Mesenchymal stem cell (in vitro differentiated cells and primary cell): ENCODE measurements at regions not wholly inside any gene's neighbourhood (a gene's known extent, or its start where the extent isn't known, plus 50 kb on each side); places are given as distances from the start of the nearest gene placed in this dataset.

Experiments used
- DNase-seq: peaks from one replicate; pipeline ENCODE4 v3.0.0-alpha.2; 2013
- H2AFZ ChIP-seq: one replicate; pipeline ENCODE4 v1.6.1; 2013; ENCODE audit warnings: low read depth, mild to moderate bottlenecking, control low read depth, inconsistent platforms, low read length, moderate library complexity
- H2AK5ac ChIP-seq: 2 replicates; pipeline ENCODE4 v1.6.1; 2013; ENCODE audit warnings: low read length, moderate library complexity, mild to moderate bottlenecking, inconsistent platforms; ENCODE audit not compliant: severe bottlenecking
- H2BK120ac ChIP-seq: one replicate; pipeline ENCODE4 v1.6.1; 2013; ENCODE audit warnings: low read depth, mild to moderate bottlenecking, inconsistent platforms, low read length, moderate library complexity
- H2BK12ac ChIP-seq, 2 experiments: one replicate each; pipeline ENCODE4 v1.6.1; 2013; ENCODE audit warnings: inconsistent platforms in 2 of 2, low read length in 2 of 2, mild to moderate bottlenecking in 2 of 2, moderate library complexity in 2 of 2, control low read depth in 1 of 2
- H2BK15ac ChIP-seq: one replicate; pipeline ENCODE4 v1.6.1; 2013; ENCODE audit warnings: mild to moderate bottlenecking, low read depth, inconsistent platforms; ENCODE audit not compliant: poor library complexity, severe bottlenecking
- H2BK5ac ChIP-seq: 2 replicates; pipeline ENCODE4 v1.6.1; 2013; ENCODE audit warnings: low read depth, mild to moderate bottlenecking, low read length, control low read depth, inconsistent platforms; ENCODE audit not compliant: poor library complexity, severe bottlenecking
- H3K14ac ChIP-seq, 2 experiments: one replicate each; pipeline ENCODE4 v1.6.1; 2013; ENCODE audit warnings: inconsistent platforms in 2 of 2, low read length in 2 of 2, control low read depth in 1 of 2, mild to moderate bottlenecking in 1 of 2, moderate library complexity in 1 of 2
- H3K18ac ChIP-seq, 2 experiments: one replicate each; pipeline ENCODE4 v1.6.1; 2013; ENCODE audit warnings: inconsistent platforms in 2 of 2, low read length in 2 of 2, control low read depth in 1 of 2, low read depth in 1 of 2, mild to moderate bottlenecking in 1 of 2
- H3K23ac ChIP-seq, 2 experiments: one replicate each; pipeline ENCODE4 v1.6.1; 2013; ENCODE audit warnings: inconsistent platforms in 2 of 2, low read length in 2 of 2, mild to moderate bottlenecking in 2 of 2, moderate library complexity in 2 of 2, control low read depth in 1 of 2
- H3K27ac ChIP-seq: 2 replicates; pipeline ENCODE4 v1.5.1; 2013; ENCODE audit warnings: mild to moderate bottlenecking, moderate library complexity, low read length, control low read depth, inconsistent platforms; ENCODE audit not compliant: poor library complexity, severe bottlenecking
- H3K27me3 ChIP-seq, 2 experiments: 2 replicates each; pipeline versions ENCODE4 v1.6.1 to v1.7.0; 2013; ENCODE audit warnings: low read length in 2 of 2, mild to moderate bottlenecking in 2 of 2, moderate library complexity in 2 of 2, control low read depth in 1 of 2, inconsistent platforms in 1 of 2; ENCODE audit not compliant: control insufficient read depth in 1 of 2, insufficient read depth in 1 of 2
- H3K36me3 ChIP-seq, 2 experiments: 2 replicates each; pipeline versions ENCODE4 v1.6.1 to v1.7.0; 2013; ENCODE audit warnings: low read length in 2 of 2, control low read depth in 1 of 2, inconsistent platforms in 1 of 2, low read depth in 1 of 2, mild to moderate bottlenecking in 1 of 2; ENCODE audit not compliant: insufficient read depth in 2 of 2, control insufficient read depth in 1 of 2
- H3K4ac ChIP-seq, 2 experiments: one replicate each; pipeline ENCODE4 v1.6.1; 2013; ENCODE audit warnings: inconsistent platforms in 2 of 2, low read length in 2 of 2, mild to moderate bottlenecking in 2 of 2, moderate library complexity in 2 of 2, control low read depth in 1 of 2, low read depth in 1 of 2
- H3K4me1 ChIP-seq: 2 replicates; pipeline ENCODE4 v1.6.1; 2013; ENCODE audit warnings: low read depth, low read length, control low read depth; ENCODE audit not compliant: control insufficient read depth, insufficient read depth
- H3K4me2 ChIP-seq: 2 replicates; pipeline ENCODE4 v1.6.1; 2013; ENCODE audit warnings: low read length, mild to moderate bottlenecking, inconsistent platforms; ENCODE audit not compliant: poor library complexity, severe bottlenecking
- H3K4me3 ChIP-seq, 2 experiments: 2 replicates each; pipeline versions ENCODE4 v1.5.1 to v1.7.0; 2013; ENCODE audit warnings: low read length in 2 of 2, mild to moderate bottlenecking in 2 of 2, control low read depth in 1 of 2, low read depth in 1 of 2; ENCODE audit not compliant: insufficient read depth in 1 of 2
- H3K79me1 ChIP-seq: replicated peaks from 2 replicates; pipeline ENCODE4 v1.6.1; 2013; ENCODE audit warnings: mild to moderate bottlenecking, control low read depth, low read length, inconsistent platforms; ENCODE audit not compliant: poor library complexity, severe bottlenecking
- H3K9ac ChIP-seq: 2 replicates; pipeline ENCODE4 v1.7.0; 2013; ENCODE audit warnings: mild to moderate bottlenecking, low read length, moderate library complexity
- H3K9me3 ChIP-seq: 2 replicates; pipeline ENCODE4 v1.7.0; 2013; ENCODE audit warnings: mild to moderate bottlenecking, low read length; ENCODE audit not compliant: control insufficient read depth
- H4K8ac ChIP-seq: one replicate; pipeline ENCODE4 v1.6.1; 2013; ENCODE audit warnings: inconsistent platforms, mild to moderate bottlenecking, low read length, moderate library complexity
- H4K91ac ChIP-seq: one replicate; pipeline ENCODE4 v1.6.1; 2013; ENCODE audit warnings: mild to moderate bottlenecking, low read length, inconsistent platforms
- WGBS: methylation state at CpG from one replicate; pipeline ENCODE4 v1.1.7; 2013; ENCODE audit warnings: mixed read lengths; 5-methylcytosine and 5-hydroxymethylcytosine counted together

GRCh38 chr13:47437406-47437805 lies 540.6 kb upstream of the HTR2A start:
- DNase-seq: peak; percentile 50
- Histone ChIP-seq H3K27ac (no peak overlapping the region), H3K9ac (no peak overlapping the region), H2AK5ac (no peak overlapping the region), H2BK120ac (no peak overlapping the region), H2BK12ac (no peak overlapping the region), H3K27me3 (no peaks in the 10 kb centered on the region), H3K4me1 (no peaks in the 10 kb centered on the region), H2BK5ac (no peak overlapping the region), H3K4me3 (no peak overlapping the region), H3K4me2 (no peak overlapping the region), H3K79me1 (no peaks in the 10 kb centered on the region), H3K23ac (no peak overlapping the region), H3K14ac (no peak overlapping the region), H2BK15ac (peak overlapping the region; percentile 48), H3K9me3 (no peaks in the 10 kb centered on the region), H2AFZ (no peak overlapping the region), H3K18ac (no peak overlapping the region), H3K4ac (no peak overlapping the region), H4K91ac (no peak overlapping the region), H4K8ac (no peak overlapping the region), H3K36me3 (no peaks in the 10 kb centered on the region)
- no CpG with 5 or more reads among the region's 2 CpGs for WGBS

GRCh38 chr13:47433461-47434005 lies 536.7 kb upstream of the HTR2A start:
- H2BK12ac ChIP-seq: no peak overlapping the region
- H2AFZ ChIP-seq: no peak overlapping the region
- no peak overlapping the region for H3K4ac ChIP-seq
- H3K27ac ChIP-seq: no peak overlapping the region
- no peak overlapping the region for H3K18ac ChIP-seq
- no peak overlapping the region for H3K23ac ChIP-seq
- no peak overlapping the region for H3K4me3 ChIP-seq
- no peak overlapping the region for H3K9ac ChIP-seq
- H4K91ac ChIP-seq: no peak overlapping the region
- H3K4me1 ChIP-seq: no peaks in the 10 kb centered on the region
- peak; percentile 31 for DNase-seq
- 100% methylated on average over 1 of the region's 2 CpGs for WGBS
- H3K9me3 ChIP-seq: no peaks in the 10 kb centered on the region
- no peak overlapping the region for H2AK5ac ChIP-seq
- H3K27me3 ChIP-seq: no peaks in the 10 kb centered on the region
- no peak overlapping the region for H2BK15ac ChIP-seq
- H2BK5ac ChIP-seq: no peak overlapping the region
- no peaks in the 10 kb centered on the region for H3K36me3 ChIP-seq
- no peak overlapping the region for H2BK120ac ChIP-seq
- no peak overlapping the region for H3K14ac ChIP-seq
- no peak overlapping the region for H3K4me2 ChIP-seq
- no peak overlapping the region for H4K8ac ChIP-seq
- no peaks in the 10 kb centered on the region for H3K79me1 ChIP-seq

GRCh38 chr13:47426126-47426849 lies 529.4 kb upstream of the HTR2A start:
- Histone ChIP-seq H3K4me1 (no peaks in the 10 kb centered on the region), H3K27ac (no peak overlapping the region), H2BK120ac (no peak overlapping the region), H3K36me3 (no peaks in the 10 kb centered on the region), H3K14ac (no peak overlapping the region), H3K9me3 (no peaks in the 10 kb centered on the region), H2BK12ac (no peak overlapping the region), H3K27me3 (no peaks in the 10 kb centered on the region), H2AK5ac (no peak overlapping the region), H2AFZ (no peak overlapping the region), H3K9ac (peak overlapping the region; percentile 10), H3K23ac (no peak overlapping the region), H3K4me3 (no peak overlapping the region), H3K18ac (no peak overlapping the region), H3K79me1 (no peaks in the 10 kb centered on the region), H2BK5ac (no peak overlapping the region), H4K8ac (no peak overlapping the region), H3K4me2 (no peak overlapping the region), H3K4ac (no peak overlapping the region), H2BK15ac (no peak overlapping the region), H4K91ac (no peak overlapping the region)
- WGBS: 84% methylated on average over 3 of the region's 3 CpGs
- DNase-seq: peak; percentile 67

- Histone ChIP-seq H2BK5ac (no peak overlapping the region), H3K36me3 (no peaks in the 10 kb centered on the region), H3K18ac (no peak overlapping the region), H3K4me1 (peaks cover 2% of the 10 kb centered on the region), H3K9ac (no peak overlapping the region), H3K14ac (no peak overlapping the region), H3K4me2 (no peak overlapping the region), H3K4ac (no peak overlapping the region), H2BK12ac (no peak overlapping the region), H4K8ac (no peak overlapping the region), H3K23ac (no peak overlapping the region), H2BK120ac (no peak overlapping the region), H2AK5ac (no peak overlapping the region), H2BK15ac (no peak overlapping the region), H3K4me3 (no peak overlapping the region), H2AFZ (no peak overlapping the region), H3K79me1 (no peaks in the 10 kb centered on the region), H3K27ac (no peak overlapping the region), H3K9me3 (no peaks in the 10 kb centered on the region), H3K27me3 (no peaks in the 10 kb centered on the region), H4K91ac (no peak overlapping the region)
- 82% methylated on average over 1 of the region's 1 CpG for WGBS
- no peak for DNase-seq
Measured at GRCh38 chr13:47421525-47421924, 524.7 kb upstream of the HTR2A start.
